ENCODE measurements at regions not wholly inside any gene's neighbourhood (a gene's known extent, or its start where the extent isn't known, plus 50 kb on each side); places are given as distances from the start of the nearest gene placed in this dataset.

GRCh38 chrX:43573441-43574015 lies 82.6 kb upstream of the MAOA start:
- no peak overlapping the region for H3K9ac ChIP-seq (ENCODE audit: low read length)
- no peak overlapping the region for H3K27ac ChIP-seq (ENCODE audit: low read length)
- TF ChIP-seq EZH2phosphoT487 (IDR thresholded peaks at IDR 0.05; ENCODE audit: low read depth) (no peak), CTCF (IDR thresholded peaks at IDR 0.05; ENCODE audit: low read depth, low read length) (no peak)
- H3K4me1 ChIP-seq (ENCODE audit: low read length), result no peaks in the 10 kb centered on the region
- H3K79me2 ChIP-seq (ENCODE audit: low read length), result no peaks in the 10 kb centered on the region
- no peaks in the 10 kb centered on the region for H3K27me3 ChIP-seq (ENCODE audit: low read depth, low read length)
- no peaks in the 10 kb centered on the region for H4K20me1 ChIP-seq (ENCODE audit: insufficient read depth, low read length)
- H3K9me3 ChIP-seq (ENCODE audit: insufficient read depth, low read length), result no peaks in the 10 kb centered on the region
- no peak overlapping the region for H3K4me3 ChIP-seq (ENCODE audit: low read length)
- no peaks in the 10 kb centered on the region for H3K36me3 ChIP-seq (replicated peaks; ENCODE audit: low read depth, low read length)
- H3K4me2 ChIP-seq (ENCODE audit: low read length), result no peak overlapping the region
- H2AFZ ChIP-seq (ENCODE audit: low read depth, low read length), result no peak overlapping the region

DNA sequence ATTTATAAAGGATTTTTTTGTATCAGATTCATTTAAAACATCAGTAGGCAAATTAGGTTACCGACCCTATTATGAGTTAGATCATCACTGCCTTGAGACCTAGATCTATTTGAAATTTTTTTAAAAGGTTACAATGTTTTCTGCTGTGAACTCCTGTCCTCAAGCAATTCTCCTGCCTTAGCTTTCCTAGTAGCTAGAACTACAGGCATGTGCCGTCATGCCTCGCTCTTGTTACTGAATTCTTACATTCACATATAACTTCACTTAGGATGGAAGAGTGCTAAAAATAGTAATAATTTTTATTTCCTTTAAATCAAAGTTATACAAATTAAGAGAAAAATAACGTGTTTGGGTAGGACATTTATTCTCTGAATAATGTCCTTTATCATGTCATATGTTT lies 75.5 kb upstream of the MAOA start:
- no peak overlapping the region for H3K27ac ChIP-seq (ENCODE audit: low read length)

DNA sequence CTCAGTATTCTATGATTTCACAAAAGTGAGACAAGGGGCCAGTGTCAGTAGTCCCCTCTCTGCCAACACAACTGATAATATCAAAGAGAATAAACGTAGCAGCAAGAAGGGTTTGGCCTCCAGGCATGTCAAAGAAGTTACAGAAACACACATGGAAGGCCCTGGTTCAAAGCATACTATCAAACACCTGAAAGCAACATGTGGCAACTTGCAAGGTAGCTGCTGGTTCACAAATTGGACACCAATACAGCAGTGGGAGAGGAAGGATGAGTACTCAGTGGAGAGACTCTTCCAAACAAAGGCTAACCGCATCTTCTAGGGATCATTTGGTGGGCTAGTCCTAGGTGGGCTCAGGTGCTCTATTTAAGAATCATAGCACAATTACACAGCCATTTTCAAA lies 74.9 kb upstream of the MAOA start:
- Histone ChIP-seq H3K9me3 (ENCODE audit: insufficient read depth, low read length) (no peaks in the 10 kb centered on the region), H3K27ac (ENCODE audit: low read length) (no peak overlapping the region), H4K20me1 (ENCODE audit: insufficient read depth, low read length) (no peaks in the 10 kb centered on the region), H3K36me3 (replicated peaks; ENCODE audit: low read depth, low read length) (no peaks in the 10 kb centered on the region), H3K27me3 (ENCODE audit: low read depth, low read length) (no peaks in the 10 kb centered on the region), H3K79me2 (ENCODE audit: low read length) (no peaks in the 10 kb centered on the region), H3K4me2 (ENCODE audit: low read length) (no peak overlapping the region), H3K9ac (ENCODE audit: low read length) (no peak overlapping the region), H2AFZ (ENCODE audit: low read depth, low read length) (no peak overlapping the region), H3K4me3 (ENCODE audit: low read length) (no peak overlapping the region), H3K4me1 (ENCODE audit: low read length) (no peaks in the 10 kb centered on the region)
- TF ChIP-seq CTCF (IDR thresholded peaks at IDR 0.05; ENCODE audit: low read depth, low read length), result no peak
- TF ChIP-seq EZH2phosphoT487 (IDR thresholded peaks at IDR 0.05; ENCODE audit: low read depth), result no peak

More for the DNA sequence above, 75.5 kb upstream of the MAOA start:
- Histone ChIP-seq H3K9ac (ENCODE audit: low read length) (no peak overlapping the region), H3K27me3 (ENCODE audit: low read depth, low read length) (no peaks in the 10 kb centered on the region), H3K9me3 (ENCODE audit: insufficient read depth, low read length) (no peaks in the 10 kb centered on the region), H3K36me3 (replicated peaks; ENCODE audit: low read depth, low read length) (no peaks in the 10 kb centered on the region), H3K4me2 (ENCODE audit: low read length) (no peak overlapping the region), H4K20me1 (ENCODE audit: insufficient read depth, low read length) (no peaks in the 10 kb centered on the region), H3K79me2 (ENCODE audit: low read length) (no peaks in the 10 kb centered on the region), H3K4me1 (ENCODE audit: low read length) (no peaks in the 10 kb centered on the region), H3K4me3 (ENCODE audit: low read length) (no peak overlapping the region), H2AFZ (ENCODE audit: low read depth, low read length) (no peak overlapping the region)
- TF ChIP-seq EZH2phosphoT487 (IDR thresholded peaks at IDR 0.05; ENCODE audit: low read depth) (no peak), CTCF (IDR thresholded peaks at IDR 0.05; ENCODE audit: low read depth, low read length) (no peak)

- TF ChIP-seq CTCF (IDR thresholded peaks at IDR 0.05; ENCODE audit: low read depth, low read length) (no peak), EZH2phosphoT487 (IDR thresholded peaks at IDR 0.05; ENCODE audit: low read depth) (no peak)
- no peaks in the 10 kb centered on the region for H3K27me3 ChIP-seq (ENCODE audit: low read depth, low read length)
- H2AFZ ChIP-seq (ENCODE audit: low read depth, low read length), result no peak overlapping the region
- no peaks in the 10 kb centered on the region for H3K36me3 ChIP-seq (replicated peaks; ENCODE audit: low read depth, low read length)
- H3K4me2 ChIP-seq (ENCODE audit: low read length), result no peak overlapping the region
- H3K9ac ChIP-seq (ENCODE audit: low read length), result no peak overlapping the region
- H3K4me1 ChIP-seq (ENCODE audit: low read length), result no peaks in the 10 kb centered on the region
- no peak overlapping the region for H3K4me3 ChIP-seq (ENCODE audit: low read length)
- no peaks in the 10 kb centered on the region for H4K20me1 ChIP-seq (ENCODE audit: insufficient read depth, low read length)
- no peaks in the 10 kb centered on the region for H3K9me3 ChIP-seq (ENCODE audit: insufficient read depth, low read length)
- H3K27ac ChIP-seq (ENCODE audit: low read length), result no peak overlapping the region
- no peaks in the 10 kb centered on the region for H3K79me2 ChIP-seq (ENCODE audit: low read length)
Observed at GRCh38 chrX:43581888-43582539, 74.1 kb upstream of the MAOA start.
